ENCODE measurements at regions not wholly inside any gene's neighbourhood (a gene's known extent, or its start where the extent isn't known, plus 50 kb on each side); places are given as distances from the start of the nearest gene placed in this dataset.

GRCh38 chr2:203612246-203612645, 77.1 kb upstream of the RAPH1 start:
- TF ChIP-seq CTCF (conservative IDR thresholded peaks at IDR 0.05; ENCODE audit: low read depth in 2 of 2): no peak
- TF ChIP-seq ZNF331 (CRISPR knock-in tag; IDR thresholded peaks at IDR 0.05; ENCODE audit: low read depth): no peak
- TF ChIP-seq POLR2AphosphoS5 (IDR thresholded peaks at IDR 0.05; ENCODE audit: low read depth): no peak
- no peak for TF ChIP-seq EZH2 (IDR thresholded peaks at IDR 0.05; ENCODE audit: low read depth, unreplicated experiment)
- TF ChIP-seq CREB1 (CRISPR knock-in tag; IDR thresholded peaks at IDR 0.05; ENCODE audit: low read depth): no peak
